COR-L47 (cell line): ENCODE measurements at regions not wholly inside any gene's neighbourhood (a gene's known extent, or its start where the extent isn't known, plus 50 kb on each side); places are given as distances from the start of the nearest gene placed in this dataset.
"Not testable (repeated sequence)": the region's sequence is repeated elsewhere in the genome, so short reads cannot be mapped to it uniquely, and the experiment has no call there.

ENCODE experiments used
- DNase-seq: peaks from one replicate; lab custom pipeline; 2025; lab: John Stamatoyannopoulos, UW

DNA sequence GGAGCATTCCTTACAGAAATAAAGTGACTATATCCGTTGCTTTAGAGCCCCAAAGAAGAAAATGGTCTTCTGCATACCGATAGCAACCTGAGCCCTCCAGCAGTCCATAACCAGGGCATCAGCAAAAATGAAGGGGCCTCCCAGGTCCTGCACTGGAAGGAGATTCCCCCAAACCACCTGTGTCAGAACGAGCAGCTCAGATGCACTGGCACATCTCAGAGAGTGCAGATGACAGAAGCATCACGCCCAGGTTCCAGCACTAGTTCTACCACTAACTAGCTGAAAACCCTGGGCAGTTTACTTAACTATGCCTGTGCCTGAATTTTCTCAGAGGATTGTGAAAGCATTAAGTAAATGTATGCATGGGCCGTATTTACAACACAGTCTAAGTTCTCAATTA, 466.7 kb upstream of the MYT1L start:
- no peak for DNase-seq

DNA sequence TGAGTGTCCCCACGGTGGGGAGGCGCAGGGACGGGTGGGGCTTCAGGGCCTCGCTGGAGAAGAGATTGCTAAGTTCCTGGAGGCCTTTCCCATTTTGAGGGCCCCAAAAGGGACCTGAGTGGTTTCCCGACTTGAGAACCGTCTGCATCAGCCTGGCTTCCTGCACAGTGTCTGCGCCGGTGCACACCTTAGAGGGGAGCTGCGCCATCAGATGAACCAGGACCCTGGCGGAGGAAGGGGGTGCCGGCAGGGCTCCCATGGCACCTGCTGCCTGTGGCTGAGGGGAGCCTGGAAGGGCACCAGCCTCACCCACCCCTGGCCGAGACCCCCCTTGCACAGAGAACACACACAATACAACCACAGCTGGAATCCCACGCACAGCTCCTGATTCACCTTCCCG, 465.1 kb upstream of the MYT1L start:
- no peak for DNase-seq

GRCh38 chr2:2795438-2796091, 464.5 kb upstream of the MYT1L start:
- DNase-seq, result no peak

DNA sequence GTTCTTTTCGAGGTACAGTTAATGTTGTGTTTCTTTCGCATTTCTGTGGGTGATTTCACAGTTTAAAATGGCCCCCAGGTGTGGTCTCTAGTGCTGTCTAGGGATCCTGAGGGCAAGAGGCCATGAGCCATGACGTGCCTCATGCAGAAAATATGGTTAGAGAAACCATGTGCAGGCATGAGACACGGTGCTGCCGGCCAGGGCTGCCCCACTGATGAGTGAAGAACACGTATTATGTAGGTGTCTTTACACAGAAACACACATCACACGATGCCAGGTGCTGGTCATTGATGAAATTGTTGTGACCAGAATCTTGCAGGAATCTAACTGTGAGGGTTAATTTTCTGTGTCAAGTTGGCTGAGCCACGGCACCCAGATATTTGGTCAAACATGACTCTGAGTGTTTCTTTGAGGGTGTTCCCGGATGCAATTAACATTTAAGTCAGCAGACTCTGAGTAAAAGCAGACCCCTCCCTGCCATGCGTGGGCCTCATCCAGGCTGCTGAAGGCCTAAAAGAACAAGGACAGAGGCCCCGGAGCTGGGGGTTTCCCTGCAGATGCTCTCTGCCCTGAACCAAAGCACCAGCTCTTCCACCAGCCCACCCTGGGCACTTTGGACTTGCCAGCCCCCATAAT, 463.0 kb upstream of the MYT1L start:
- DNase-seq, result no peak

DNA sequence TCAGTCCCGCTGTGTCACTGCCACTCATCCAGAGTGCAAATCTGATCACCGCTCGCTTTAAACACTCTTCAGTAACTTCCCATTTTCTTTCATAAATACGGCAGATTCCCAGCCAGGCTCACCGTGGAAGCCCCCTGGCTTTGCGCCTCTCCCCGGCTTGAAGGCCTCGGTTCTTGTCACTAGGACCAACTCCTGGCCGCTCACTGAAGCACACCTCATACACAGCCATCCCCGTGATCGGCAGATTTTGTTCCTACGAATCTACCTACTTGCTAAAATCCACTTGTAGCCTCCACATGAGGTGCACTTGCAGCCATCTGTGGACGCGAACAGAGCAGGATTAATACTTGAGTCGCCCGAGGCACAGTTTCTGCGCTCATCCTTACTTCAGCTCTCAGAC, 462.4 kb upstream of the MYT1L start:
- DNase-seq, result no peak

DNA sequence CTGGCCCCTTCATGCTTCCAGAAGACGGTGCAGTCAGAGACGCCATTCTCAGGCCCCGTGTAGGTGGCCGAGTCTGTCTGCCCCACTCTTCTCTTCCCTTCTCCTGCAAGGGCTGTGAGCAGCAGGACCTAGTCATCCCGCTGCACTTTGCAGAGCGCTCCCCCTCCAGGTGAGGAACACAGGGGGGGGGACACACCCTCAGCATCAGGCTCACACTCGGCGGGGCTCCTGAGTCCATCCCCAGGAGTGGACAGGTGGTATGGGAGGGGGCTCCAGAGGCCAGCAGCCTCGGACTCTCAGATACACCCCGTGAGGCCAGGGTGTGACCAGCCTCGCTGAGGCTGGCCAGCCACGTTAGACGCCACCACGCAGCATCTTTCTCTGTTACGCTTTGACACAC, 460.5 kb upstream of the MYT1L start:
- no peak for DNase-seq

GRCh38 chr2:2791031-2791430, 460.0 kb upstream of the MYT1L start:
- no peak for DNase-seq

DNA sequence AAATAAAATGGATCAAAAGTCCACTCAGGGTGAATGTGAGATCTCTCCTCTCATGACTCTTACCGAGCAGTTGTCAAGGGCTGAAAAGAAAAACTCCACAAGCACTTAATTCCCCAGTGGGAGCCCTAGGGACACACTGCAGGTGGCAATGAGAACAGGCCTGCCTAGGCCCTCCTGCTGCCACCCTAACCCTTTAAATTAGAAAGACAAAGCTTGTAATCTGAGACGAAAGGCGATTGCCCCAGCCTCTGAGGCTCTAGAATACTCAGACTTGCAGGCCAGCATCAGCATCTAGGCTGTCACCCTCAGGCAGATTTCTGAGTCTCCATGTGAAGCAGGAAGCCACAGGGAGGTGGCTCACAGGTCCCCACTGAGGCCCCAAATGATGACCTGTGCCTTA, 457.0 kb upstream of the MYT1L start:
- DNase-seq, result peak; percentile 56

- DNase-seq, result no peak
Observed at GRCh38 chr2:2787301-2787907, 456.3 kb upstream of the MYT1L start.

GRCh38 chr2:2782007-2782406, 450.9 kb upstream of the MYT1L start:
- no peak for DNase-seq

GRCh38 chr2:2779727-2780126, 448.7 kb upstream of the MYT1L start:
- no peak for DNase-seq

DNA sequence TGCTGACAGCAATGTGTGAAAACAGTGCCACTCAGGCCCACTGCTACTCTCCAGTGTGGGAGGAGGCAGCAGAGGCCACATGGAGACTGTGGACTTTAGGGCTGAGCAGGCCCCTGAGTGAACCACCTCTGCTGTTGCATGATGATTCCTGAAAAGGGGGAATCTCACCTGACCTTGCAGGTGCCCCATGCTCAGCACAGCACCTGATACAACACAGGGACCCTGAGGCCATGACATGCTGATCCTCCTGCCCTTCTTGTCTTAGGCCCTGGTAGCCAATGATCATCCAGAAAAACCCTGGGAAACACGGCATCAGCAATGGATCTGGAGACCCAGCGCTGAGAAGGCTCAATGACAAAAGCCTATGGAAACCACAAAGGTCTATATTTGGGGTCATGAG, 446.8 kb upstream of the MYT1L start:
- DNase-seq, result no peak

- no peak for DNase-seq
Observed at GRCh38 chr2:2777213-2777612, 446.1 kb upstream of the MYT1L start.

- no peak for DNase-seq
Observed at GRCh38 chr2:2775018-2775417, 443.9 kb upstream of the MYT1L start.

DNA sequence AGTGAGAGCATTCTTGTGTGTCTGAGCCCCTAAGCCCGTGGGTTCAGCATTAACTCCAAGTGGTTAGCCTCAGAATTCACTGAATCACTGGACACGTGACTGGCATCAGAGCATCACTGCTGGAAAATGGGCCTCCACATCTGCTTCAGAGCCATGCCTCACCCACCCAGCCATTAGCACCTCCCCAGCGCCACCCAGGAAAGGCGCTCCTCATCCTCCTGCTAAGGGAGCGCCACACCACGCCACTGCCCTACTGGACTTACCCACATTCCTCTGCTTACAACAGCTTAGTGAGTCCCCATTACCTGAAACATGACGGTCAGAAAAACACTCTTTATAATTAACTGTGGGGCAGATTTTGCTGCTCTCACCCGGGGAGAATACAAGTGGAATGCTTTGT, 442.6 kb upstream of the MYT1L start:
- no peak for DNase-seq

GRCh38 chr2:2773080-2773479, 442.0 kb upstream of the MYT1L start:
- DNase-seq, result not testable (repeated sequence)

DNA sequence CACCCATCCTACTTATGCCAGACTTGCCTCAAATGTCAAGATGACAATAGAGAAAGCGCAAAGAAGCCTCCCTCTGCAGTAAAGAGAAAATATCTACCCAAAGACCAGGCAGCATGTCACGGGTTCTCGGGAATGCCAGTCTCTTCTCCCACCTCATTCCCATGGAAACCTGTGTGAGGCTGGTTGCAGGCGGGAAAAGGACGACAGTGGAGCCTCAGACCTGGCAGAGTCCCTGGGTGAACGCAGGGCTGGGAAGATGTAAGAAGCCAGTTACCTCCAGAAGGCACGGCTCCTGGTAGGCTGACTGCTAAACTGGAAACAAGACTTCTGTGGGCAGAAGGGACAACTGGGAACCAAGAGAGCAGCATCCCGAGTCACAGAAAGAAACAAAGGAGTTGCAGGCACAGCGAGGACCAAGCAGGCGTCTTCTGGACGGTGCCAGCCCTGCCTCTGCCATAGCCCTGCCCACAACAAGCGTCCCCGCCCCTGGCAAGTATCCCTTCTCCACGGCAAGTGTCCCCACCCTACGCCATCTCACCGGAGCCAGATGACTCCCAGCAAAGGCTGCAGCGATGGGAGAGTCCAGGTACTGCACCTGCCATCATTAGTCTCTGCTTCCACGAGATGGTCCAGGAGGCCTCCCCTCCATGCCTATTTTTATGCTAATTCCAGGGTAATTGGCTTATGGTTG, 440.8 kb upstream of the MYT1L start:
- no peak for DNase-seq

DNA sequence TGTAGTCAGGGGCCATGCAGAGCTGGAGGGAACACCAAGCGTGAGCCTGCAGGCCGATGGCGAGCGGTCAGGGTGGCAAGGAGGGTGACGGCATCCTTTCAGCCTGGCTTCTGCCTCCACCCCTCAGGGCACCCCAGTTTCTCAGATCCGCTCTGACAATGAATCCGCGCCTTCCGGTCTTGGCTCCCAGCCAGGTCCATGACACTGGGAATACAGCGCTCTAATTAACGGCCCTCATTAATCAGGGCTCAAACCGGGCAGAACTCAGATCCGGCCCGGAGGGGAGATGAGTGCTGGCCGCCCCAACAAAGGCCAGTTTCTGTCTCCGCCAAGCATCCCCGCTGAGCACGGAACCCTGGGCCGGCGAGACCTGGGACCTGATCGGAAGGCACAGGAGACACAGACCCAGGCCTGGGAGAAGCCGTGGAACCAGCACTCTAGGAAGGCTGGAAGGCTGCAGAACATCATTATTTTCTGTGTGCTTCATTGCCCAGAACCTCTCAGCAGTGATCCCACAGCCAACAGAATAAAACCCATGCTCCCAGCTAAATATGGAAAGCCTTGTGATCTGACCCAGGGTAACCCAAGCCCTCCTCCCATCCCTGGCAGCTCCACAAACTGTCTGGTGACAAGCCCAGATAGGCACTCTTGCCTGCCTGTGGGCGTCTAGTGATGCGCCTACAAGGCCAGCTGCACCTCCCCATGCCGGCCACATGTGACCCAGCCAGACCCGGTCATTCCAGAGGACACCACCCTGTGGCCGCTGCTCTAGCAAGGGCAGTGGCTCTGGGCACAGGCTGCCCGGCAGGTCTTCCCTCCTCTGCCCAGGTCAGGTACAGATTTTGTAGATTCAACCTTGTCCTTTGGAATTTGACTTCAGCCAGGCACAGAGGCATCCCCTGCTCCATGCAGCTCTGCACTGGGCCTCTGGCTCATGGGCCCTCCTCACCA, 438.7 kb upstream of the MYT1L start:
- peak; percentile 74 for DNase-seq

GRCh38 chr2:2768476-2768875, 437.4 kb upstream of the MYT1L start:
- no peak for DNase-seq

GRCh38 chr2:2767837-2768236, 436.8 kb upstream of the MYT1L start:
- no peak for DNase-seq

DNA sequence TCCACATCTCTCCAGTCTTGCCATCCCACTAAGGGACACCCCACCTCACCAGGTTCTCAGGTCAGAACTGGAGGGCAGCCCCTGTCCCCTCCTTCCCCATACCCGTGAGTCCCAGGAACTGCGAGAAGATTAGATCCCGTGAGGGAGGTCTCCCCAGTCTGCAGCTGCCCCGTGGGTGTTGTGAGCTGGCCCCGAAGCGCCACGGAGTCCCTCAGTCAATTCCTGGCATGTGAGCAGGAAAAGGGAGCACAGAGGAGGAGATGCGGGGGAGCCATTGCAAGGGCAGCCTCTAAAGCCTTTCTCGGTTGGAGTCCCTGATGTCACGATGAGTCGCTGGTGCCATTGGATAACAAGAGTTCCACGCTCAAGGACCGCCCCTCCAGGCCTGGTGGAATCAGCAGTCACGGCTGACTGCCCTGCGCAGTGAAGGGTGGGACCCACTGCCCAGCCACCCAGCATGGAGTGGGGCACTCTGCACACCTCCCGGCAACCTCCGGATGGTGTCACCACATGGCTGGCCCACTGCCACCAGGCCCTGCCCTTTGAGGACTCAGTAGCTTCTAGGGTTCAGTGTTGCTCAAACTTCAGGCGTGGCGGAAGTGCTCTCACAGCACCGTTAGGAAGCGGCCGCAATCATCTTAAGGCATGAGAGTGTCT, 434.9 kb upstream of the MYT1L start:
- DNase-seq, result no peak
